ENCODE measurements at regions not wholly inside any gene's neighbourhood (a gene's known extent, or its start where the extent isn't known, plus 50 kb on each side); places are given as distances from the start of the nearest gene placed in this dataset.

DNA sequence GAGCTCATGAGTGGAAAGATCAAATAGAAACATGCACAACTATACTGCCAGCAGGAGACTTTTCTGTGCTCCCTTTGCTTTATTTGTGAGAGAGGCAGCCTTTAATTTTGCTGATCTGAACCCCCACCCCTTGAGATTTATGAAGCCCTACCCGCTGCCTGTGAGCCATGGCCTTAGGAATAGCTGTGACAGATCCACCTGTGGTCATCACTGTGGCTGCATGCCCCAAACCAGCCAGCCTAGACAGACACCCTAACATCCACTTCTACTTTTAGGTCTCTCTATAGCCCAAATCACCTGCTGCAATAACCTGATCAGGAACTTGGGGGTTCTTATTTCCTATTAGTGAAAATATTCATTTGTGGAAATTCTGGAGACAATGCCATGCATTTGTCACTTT lies 196.2 kb downstream of the C1orf94 start:
- TF ChIP-seq, protein P1, sequence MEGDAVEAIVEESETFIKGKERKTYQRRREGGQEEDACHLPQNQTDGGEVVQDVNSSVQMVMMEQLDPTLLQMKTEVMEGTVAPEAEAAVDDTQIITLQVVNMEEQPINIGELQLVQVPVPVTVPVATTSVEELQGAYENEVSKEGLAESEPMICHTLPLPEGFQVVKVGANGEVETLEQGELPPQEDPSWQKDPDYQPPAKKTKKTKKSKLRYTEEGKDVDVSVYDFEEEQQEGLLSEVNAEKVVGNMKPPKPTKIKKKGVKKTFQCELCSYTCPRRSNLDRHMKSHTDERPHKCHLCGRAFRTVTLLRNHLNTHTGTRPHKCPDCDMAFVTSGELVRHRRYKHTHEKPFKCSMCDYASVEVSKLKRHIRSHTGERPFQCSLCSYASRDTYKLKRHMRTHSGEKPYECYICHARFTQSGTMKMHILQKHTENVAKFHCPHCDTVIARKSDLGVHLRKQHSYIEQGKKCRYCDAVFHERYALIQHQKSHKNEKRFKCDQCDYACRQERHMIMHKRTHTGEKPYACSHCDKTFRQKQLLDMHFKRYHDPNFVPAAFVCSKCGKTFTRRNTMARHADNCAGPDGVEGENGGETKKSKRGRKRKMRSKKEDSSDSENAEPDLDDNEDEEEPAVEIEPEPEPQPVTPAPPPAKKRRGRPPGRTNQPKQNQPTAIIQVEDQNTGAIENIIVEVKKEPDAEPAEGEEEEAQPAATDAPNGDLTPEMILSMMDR (IDR thresholded peaks at IDR 0.05), result no peak
- no peak for TF ChIP-seq EP300 (IDR thresholded peaks at IDR 0.05)
- TF ChIP-seq POLR2A (IDR thresholded peaks at IDR 0.05), result no peak

Measured in sigmoid colon (tissue), 4 donors.